HCT116 (cell line): ENCODE measurements at regions not wholly inside any gene's neighbourhood (a gene's known extent, or its start where the extent isn't known, plus 50 kb on each side); places are given as distances from the start of the nearest gene placed in this dataset.

ENCODE experiments used
- CBX3 ChIP-seq: IDR thresholded peaks from 2 replicates; pipeline ENCODE4 v1.6.1; 2012; ENCODE audit warnings: low read depth
- CEBPB ChIP-seq: IDR thresholded peaks from 2 replicates; pipeline ENCODE4 v1.6.1; 2012; ENCODE audit warnings: low read depth
- CTCF ChIP-seq, 3 experiments: fragments of 200-600 bp in 1 of 3; sonication (generic) in 1 of 3; IDR thresholded peaks in 2 of 3; conservative IDR thresholded peaks in 1 of 3; 2 replicates each; pipeline ENCODE4 v1.5.1; 2012 to 2017; ENCODE audit warnings: low read depth in 2 of 3, low read length in 2 of 3, antibody characterized with exemption in 1 of 3, borderline replicate concordance in 1 of 3, control low read depth in 1 of 3, mild to moderate bottlenecking in 1 of 3, mixed read lengths in 1 of 3, mixed run types in 1 of 3, moderate library complexity in 1 of 3; ENCODE audit not compliant: insufficient read depth in 1 of 3
- POLR2A ChIP-seq: IDR thresholded peaks from 2 replicates; pipeline ENCODE4 v1.7.0; 2011; ENCODE audit warnings: borderline replicate concordance; ENCODE audit not compliant: insufficient read depth, insufficient read length; ENCODE audit errors: extremely low read depth
- POLR2AphosphoS5 ChIP-seq: IDR thresholded peaks from 2 replicates; pipeline ENCODE4 v1.6.1; 2011; ENCODE audit warnings: mild to moderate bottlenecking, low read depth, low read length, moderate library complexity
- SIN3A ChIP-seq: IDR thresholded peaks from 2 replicates; pipeline ENCODE4 v1.6.1; 2012; ENCODE audit warnings: low read depth
- TF ChIP-seq, protein P1 (sequence below): IDR thresholded peaks from 2 replicates; pipeline ENCODE4 v1.6.1; 2012

DNA sequence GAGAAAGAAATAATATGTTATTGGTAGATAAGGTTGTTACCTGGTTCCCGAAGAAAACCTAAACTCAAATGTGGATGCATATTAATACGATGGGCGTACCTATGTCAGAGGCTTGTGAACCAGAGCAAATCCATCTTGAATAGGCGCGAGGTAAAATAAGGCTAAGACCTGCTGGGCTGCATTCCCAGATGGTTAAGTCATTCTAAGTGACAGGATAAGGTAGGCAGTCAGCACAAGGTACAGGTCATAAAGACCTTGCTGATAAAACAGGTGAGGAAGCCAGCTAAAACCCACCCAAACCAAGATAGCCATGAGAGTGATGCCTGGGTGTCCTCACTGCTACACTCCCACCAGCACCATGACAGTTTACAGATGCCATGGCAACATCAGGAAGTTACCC is 1400.1 kb downstream of the CDH8 start:
- no peak for TF ChIP-seq CEBPB
- TF ChIP-seq POLR2AphosphoS5: no peak
- TF ChIP-seq, protein P1, sequence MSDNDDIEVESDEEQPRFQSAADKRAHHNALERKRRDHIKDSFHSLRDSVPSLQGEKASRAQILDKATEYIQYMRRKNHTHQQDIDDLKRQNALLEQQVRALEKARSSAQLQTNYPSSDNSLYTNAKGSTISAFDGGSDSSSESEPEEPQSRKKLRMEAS: no peak
- no peak for TF ChIP-seq CBX3
- TF ChIP-seq POLR2A: no peak
- TF ChIP-seq SIN3A: no peak
- TF ChIP-seq CTCF (IDR thresholded peaks at IDR 0.05 in 2 of 3, conservative IDR thresholded peaks at IDR 0.05 in 1 of 3; ENCODE audit: borderline replicate concordance in 1 of 3, insufficient read depth in 1 of 3, low read depth in 2 of 3, low read length in 2 of 3): no peak
